Hepatocyte (in vitro differentiated cells): ENCODE measurements at regions not wholly inside any gene's neighbourhood (a gene's known extent, or its start where the extent isn't known, plus 50 kb on each side); places are given as distances from the start of the nearest gene placed in this dataset.

Experiments used
- CTCF ChIP-seq: fragments of 200-600 bp; sonication (generic); IDR thresholded peaks from 2 replicates; pipeline ENCODE4 v1.5.1; 2016; ENCODE audit warnings: antibody characterized with exemption, mild to moderate bottlenecking; ENCODE audit not compliant: poor library complexity
- EZH2 ChIP-seq: fragments of 200-600 bp; sonication (generic); IDR thresholded peaks from 2 replicates; pipeline ENCODE4 v1.6.1; 2016; ENCODE audit warnings: antibody characterized with exemption, mild to moderate bottlenecking, borderline replicate concordance
- EZH2phosphoT487 ChIP-seq: fragments of 200-600 bp; sonication (generic); IDR thresholded peaks from one replicate; pipeline ENCODE4 v1.6.1; 2018; ENCODE audit warnings: antibody characterized with exemption, mild to moderate bottlenecking, low read depth, moderate library complexity; ENCODE audit not compliant: unreplicated experiment, severe bottlenecking

DNA sequence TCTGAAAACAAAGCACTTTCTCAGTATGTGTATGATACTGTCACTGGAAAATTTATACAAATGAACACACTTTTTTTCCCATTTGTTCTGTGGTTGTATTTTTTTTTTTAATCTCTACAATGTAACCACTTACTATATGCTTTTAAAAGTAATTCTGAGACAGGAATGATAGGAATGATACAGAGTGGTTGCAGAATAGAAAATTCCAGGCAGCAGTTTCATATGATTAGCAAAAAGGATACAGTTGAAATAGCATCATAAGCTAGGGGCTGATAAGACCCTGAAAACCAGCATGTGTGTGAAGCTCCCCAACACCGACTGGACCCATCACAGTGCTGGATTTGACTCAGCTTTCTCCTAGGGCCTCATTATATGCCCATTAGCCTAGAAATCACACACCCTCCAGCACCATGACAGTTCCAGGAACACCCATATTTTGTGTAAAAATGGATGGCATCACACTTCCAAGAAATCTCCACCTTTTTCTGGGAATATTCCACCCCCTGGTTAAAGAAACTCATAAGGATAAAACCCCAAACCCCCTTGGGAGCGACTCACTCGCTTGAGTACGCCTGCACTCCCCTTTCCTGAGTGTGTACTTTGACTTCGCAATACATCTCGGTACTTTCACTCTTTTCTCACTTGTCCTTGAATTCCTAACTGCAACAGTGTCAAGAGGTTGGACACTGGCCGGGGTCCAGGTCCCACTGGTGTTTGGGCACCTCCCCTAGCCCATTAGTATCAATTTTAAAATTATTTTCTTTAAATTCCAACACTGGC is 77.4 kb upstream of the AGA start:
- TF ChIP-seq CTCF (no peak), EZH2 (no peak), EZH2phosphoT487 (no peak)
